ENCODE measurements at regions not wholly inside any gene's neighbourhood (a gene's known extent, or its start where the extent isn't known, plus 50 kb on each side); places are given as distances from the start of the nearest gene placed in this dataset.

DNA sequence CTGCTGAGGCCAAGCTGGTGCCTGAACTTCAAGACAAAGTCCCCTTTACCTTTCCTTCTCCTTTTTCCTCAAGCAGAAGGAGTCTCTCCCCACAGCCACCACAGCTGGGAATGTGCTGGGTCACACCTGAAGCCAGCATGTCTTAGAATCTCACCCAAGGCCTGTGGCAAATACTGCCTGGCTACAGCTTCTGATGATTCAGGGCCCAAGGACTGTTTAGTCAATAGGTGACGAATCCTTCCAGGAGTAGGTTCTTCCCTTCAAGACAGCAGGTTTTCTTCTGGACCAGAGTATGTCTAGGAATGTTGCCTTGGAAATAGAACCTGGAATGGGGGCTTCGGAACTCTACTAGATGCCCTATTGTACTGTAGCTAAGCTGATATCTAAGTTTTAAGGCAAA, 374.6 kb downstream of the KIF20B start:
- TF ChIP-seq POLR2AphosphoS5 (IDR thresholded peaks at IDR 0.05; ENCODE audit: borderline replicate concordance, low read depth, low read length): no peak
- no peak for TF ChIP-seq EZH2 (IDR thresholded peaks at IDR 0.05)
